HG02884 (cell line): ENCODE measurements at regions not wholly inside any gene's neighbourhood (a gene's known extent, or its start where the extent isn't known, plus 50 kb on each side); places are given as distances from the start of the nearest gene placed in this dataset.
"Not testable (repeated sequence)": the region's sequence is repeated elsewhere in the genome, so short reads cannot be mapped to it uniquely, and the experiment has no call there.

Experiments
- ATAC-seq: cut with Tn5 transposase; IDR thresholded peaks from one replicate; pipeline ENCODE4 v1.9.1; 2021; ENCODE audit warnings: mild to moderate bottlenecking, moderate library complexity; ENCODE audit not compliant: unreplicated experiment

GRCh38 chr1:73105755-73106154, 823.4 kb upstream of the NEGR1 start:
- ATAC-seq, result no peak

GRCh38 chr1:73104749-73105148, 822.4 kb upstream of the NEGR1 start:
- ATAC-seq, result no peak

DNA sequence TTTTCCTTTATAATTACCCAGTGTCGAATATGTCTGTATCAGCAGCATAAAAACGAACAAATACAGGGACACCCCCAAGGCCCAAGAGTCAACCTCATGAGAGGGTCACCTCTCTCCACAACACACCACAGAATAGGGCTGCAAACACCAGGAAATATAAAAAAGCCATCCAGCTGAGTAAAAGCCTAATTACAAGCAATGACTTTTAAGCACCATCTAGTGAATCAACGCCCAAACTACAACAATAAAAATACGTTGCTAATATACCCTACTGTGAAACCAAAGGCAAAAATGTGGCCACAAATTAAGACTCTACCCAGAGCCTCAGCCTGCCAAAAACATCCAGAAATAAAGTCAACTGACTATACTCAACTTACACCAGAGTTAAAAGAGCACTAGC, 817.9 kb upstream of the NEGR1 start:
- ATAC-seq, result no peak

GRCh38 chr1:73097917-73098316, 815.6 kb upstream of the NEGR1 start:
- no peak for ATAC-seq

GRCh38 chr1:73096841-73097240, 814.5 kb upstream of the NEGR1 start:
- ATAC-seq, result no peak

DNA sequence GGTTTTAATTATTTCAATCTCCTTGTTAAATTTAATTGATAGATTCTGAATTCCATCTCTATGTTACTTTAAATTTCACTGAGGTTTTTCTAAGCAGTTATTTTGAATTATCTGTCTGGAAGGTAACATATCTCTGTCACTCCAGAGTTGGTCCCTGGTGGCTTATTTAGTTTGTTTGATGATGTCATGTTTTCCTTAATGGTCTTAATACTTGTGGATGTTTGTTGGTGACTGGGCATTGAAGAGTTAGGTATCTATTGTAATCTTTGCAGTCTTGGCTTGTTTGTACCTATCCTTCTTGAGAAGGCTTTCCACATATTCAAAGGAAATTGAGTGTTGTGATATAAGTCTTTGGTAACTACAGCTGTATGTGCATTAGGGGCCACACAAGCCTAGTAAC, 810.0 kb upstream of the NEGR1 start:
- ATAC-seq, result no peak

DNA sequence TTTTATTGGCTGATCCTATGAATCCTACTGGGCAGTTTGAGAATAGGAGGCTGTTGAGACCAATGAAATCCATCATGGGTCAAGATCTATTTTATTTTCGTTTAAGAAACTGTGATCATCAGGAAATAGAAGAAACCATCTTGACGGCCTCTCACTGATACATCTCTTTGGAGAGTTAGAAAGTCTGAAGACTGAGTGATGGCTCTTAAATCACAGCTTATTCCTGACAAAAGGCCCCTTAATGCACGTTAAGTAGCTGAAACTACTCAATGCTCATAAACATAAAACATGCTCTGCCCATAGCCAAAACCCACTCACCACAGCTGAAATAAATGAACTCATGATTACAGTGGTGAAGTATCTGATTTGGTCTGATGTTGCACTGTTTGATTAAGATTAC, 784.5 kb upstream of the NEGR1 start:
- ATAC-seq, result no peak

DNA sequence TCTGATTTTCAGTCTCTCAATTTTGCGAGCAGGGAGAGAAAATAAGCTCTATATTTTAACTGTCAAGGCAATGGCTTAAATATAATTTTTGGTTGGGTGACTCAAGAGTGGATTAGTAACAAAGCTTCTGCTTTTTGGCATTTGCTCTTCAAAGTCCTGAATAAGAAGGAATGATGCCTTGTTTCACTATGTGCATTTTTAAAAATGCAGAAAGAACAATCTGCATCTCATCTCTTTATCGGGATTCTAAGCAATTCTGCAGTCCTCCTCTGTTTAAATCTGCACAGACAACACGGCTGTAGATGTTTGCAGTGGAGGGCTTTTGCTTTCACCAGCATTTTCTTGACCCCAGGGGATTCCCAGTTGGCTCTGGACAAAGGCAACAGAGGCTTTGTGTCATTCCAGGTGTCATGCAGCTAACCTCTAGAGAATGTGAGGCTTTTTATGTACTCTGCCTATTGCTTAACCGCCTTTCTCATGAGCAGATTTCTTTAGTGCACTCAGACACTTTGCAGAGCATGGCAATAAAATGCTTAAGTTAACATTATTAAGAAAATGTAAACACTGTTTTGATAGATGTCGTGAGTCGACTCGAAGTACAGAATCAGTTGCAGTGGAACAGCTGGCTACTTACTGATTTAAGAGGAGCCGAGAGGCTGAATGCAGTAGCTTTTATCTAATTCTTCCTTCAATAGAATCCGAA, 783.2 kb upstream of the NEGR1 start:
- ATAC-seq, result no peak

GRCh38 chr1:73056826-73057225, 774.5 kb upstream of the NEGR1 start:
- ATAC-seq, result no peak

GRCh38 chr1:73044241-73045036, 762.1 kb upstream of the NEGR1 start:
- no peak for ATAC-seq

GRCh38 chr1:73042403-73042802, 760.1 kb upstream of the NEGR1 start:
- no peak for ATAC-seq

- ATAC-seq, result no peak
These were observed 758.5 kb upstream of the NEGR1 start for GRCh38 chr1:73040811-73041210.

DNA sequence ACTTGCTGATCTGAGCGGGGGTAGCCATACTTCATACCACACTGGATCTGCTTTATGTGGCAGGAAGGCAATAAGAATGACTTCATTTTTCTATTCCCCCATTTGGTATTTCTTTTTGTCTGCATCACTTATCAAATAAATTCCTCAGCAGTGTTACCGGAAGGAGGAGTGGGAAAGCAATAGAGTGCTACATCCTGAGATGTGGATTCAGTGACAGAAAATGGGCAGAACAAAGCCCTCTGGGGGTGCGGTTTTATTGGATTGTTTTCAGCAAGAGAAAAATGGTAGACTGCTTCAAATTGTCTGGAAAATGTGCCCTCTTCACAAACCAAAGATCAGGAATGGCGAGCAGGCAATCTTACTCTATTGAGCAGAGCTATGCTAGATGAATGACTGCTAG, 751.9 kb upstream of the NEGR1 start:
- ATAC-seq, result no peak

GRCh38 chr1:73033640-73034039, 751.3 kb upstream of the NEGR1 start:
- ATAC-seq, result no peak

- no peak for ATAC-seq
These were observed 747.2 kb upstream of the NEGR1 start for GRCh38 chr1:73029571-73029970.

GRCh38 chr1:73026114-73026513, 743.8 kb upstream of the NEGR1 start:
- ATAC-seq, result no peak

DNA sequence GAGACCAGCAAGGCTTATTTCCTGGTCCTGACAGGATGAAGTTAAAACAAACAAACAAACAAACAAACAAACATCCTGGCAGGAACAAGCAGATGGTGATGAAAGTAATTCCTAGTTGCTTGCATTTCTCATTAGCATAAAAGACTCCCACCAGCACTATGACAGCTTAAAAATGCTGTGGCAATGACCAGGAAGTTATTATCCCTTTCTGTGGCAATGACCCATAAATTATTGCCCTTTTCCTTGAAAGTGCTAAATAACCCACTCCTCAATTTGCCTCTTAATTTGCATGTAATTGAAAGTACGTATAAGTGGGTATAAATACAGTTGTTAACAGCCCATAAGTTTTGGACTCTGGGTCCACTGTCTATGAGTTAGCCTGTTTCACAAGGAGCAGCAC, 727.6 kb upstream of the NEGR1 start:
- no peak for ATAC-seq

DNA sequence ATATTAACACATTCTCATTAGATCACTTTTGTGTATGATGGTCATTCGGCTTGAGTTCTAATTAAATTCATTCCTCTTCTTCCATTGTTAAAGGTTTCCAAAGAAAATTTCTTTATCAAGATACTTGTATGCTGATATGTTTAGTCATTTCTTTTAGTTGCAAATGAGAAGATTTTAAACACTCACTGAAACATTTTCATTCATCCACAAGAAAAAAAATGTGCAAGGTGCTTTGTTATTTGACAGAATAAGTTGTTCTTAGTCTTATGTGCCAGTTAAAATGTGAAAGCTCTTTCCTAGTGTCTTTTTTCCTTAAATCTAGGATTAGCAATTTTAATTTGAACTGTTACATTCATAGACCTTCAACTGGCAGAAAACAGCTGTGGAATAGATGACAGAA, 727.0 kb upstream of the NEGR1 start:
- no peak for ATAC-seq

DNA sequence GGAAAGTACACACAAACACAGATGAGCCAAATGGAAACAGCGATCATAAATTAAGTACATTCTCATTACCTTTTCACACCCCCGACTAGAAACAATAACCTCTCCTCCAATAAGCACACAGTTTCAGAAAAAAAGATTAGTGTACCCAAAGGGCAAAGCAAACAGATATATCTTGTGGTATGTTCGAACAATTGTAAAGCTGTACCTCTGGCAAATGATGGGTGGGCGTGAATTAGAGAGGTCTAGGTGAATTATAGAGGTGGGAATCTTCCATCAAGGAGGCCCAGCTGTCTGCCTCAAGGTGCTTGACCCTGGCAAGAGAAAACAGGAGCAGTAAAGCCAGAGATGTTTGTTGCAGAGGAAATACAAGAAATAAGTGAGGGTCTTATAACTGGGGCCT, 715.3 kb upstream of the NEGR1 start:
- ATAC-seq, result no peak

DNA sequence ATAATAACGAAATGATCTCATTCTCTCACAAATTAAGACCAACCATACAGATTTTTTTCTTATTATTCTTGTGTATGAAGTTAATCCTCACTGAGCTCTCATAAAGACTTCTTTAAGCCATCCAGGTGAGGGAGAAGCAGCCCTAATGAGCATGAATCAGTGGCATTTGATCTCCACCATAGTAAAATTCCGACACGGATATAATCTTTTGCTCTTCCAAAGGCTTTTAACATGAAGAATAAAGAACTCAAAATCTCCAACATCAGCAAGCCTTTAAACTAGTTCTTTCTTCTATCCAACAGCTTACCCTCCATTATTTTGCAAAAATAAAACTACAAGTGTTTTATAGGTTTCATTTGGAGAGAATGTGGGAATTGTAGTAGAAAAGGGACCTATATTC, 714.7 kb upstream of the NEGR1 start:
- no peak for ATAC-seq

GRCh38 chr1:72987871-72988270, 705.5 kb upstream of the NEGR1 start:
- ATAC-seq, result not testable (repeated sequence)

DNA sequence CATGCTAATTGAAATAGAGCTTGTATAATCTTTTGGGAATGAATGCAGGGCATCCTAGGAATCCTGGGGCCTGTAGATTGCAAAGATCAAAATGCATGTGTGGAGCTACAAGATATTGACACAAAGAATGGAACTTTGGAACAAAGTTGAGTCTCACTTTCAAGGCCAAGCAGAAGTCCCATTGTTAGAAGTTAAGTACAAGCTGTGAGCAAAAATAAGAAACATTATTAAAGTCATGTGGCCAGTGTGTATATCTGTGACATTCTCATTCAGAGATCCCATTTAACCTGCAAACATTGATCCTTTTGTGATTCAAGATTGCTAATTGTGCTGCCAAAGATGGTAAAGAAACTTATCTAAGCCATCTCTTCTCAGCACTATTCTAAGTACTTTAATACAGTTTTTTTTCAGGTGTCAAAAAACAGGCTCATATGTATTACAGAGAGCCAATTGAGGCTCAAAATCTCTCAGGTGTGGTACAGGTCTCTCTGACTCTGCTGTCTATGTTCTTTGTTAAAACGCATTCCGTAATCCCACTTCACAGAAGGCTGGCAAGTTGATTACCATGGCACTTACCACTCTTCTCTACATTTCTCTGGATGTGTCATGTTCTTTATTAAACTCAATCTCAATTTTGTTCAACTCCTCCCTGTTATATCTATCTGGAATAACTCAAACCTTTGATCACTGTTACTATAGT, 704.4 kb upstream of the NEGR1 start:
- no peak for ATAC-seq
